ENCODE measurements at regions not wholly inside any gene's neighbourhood (a gene's known extent, or its start where the extent isn't known, plus 50 kb on each side); places are given as distances from the start of the nearest gene placed in this dataset.
A peak's percentile ranks its signal among the peaks of the same experiment; 100 is the strongest.

GRCh38 chr1:228937851-228938536, 202.7 kb downstream of the RHOU start:
- Histone ChIP-seq H3K4me3 (peak overlapping the region in 1 of 10 experiments; percentile 7; a peak in 2 of 20 replicates), H3K36me3 (no peaks in the 10 kb centered on the region), H3K9ac (peak overlapping the region in 10 of 11 experiments; percentile 27 to 66 (median 54); a peak in 19 of 22 replicates), H3K27ac (peak overlapping the region; percentile 9 to 77 (median 55); a peak in 18 of 22 replicates), H3K9me3 (replicated peaks in 1 of 11) (no peaks in the 10 kb centered on the region), H3K4me2 (peak overlapping the region; percentile 73 to 91 (median 82)), H4K20me1 (no peaks in the 10 kb centered on the region; a peak in 1 of 22 replicates), H3K4me1 (peaks cover 35 to 75% (median 49%) of the 10 kb centered on the region in 10 experiments), H3K27me3 (no peaks in the 10 kb centered on the region)
- no peak for TF ChIP-seq Cebpa-rat (IDR thresholded peaks at IDR 0.05)

- no peaks in the 10 kb centered on the region; a peak in 1 of 22 replicates for H4K20me1 ChIP-seq
- peaks cover 35 to 75% (median 49%) of the 10 kb centered on the region in 10 experiments for H3K4me1 ChIP-seq
- peak overlapping the region; percentile 6 to 77 (median 55); a peak in 18 of 22 replicates for H3K27ac ChIP-seq
- no peaks in the 10 kb centered on the region for H3K27me3 ChIP-seq
- peak overlapping the region in 10 of 11 experiments; percentile 27 to 66 (median 54); a peak in 19 of 22 replicates for H3K9ac ChIP-seq
- no peaks in the 10 kb centered on the region for H3K36me3 ChIP-seq
- H3K4me2 ChIP-seq: peak overlapping the region; percentile 73 to 91 (median 82)
- TF ChIP-seq Cebpa-rat (IDR thresholded peaks at IDR 0.05): no peak
- peak overlapping the region in 1 of 10 experiments; percentile 7; a peak in 2 of 20 replicates for H3K4me3 ChIP-seq
- no peaks in the 10 kb centered on the region for H3K9me3 ChIP-seq (replicated peaks in 1 of 11)
These were observed 203.2 kb downstream of the RHOU start for GRCh38 chr1:228938537-228938901.

GRCh38 chr1:228939001-228939691, 203.9 kb downstream of the RHOU start:
- peak overlapping the region in 3 of 11 experiments; percentile 27 to 66 (median 58); a peak in 6 of 22 replicates for H3K9ac ChIP-seq

GRCh38 chr1:228939881-228940392, 204.7 kb downstream of the RHOU start:
- Histone ChIP-seq H3K27ac (peak overlapping the region in 3 of 11 experiments; percentile 71 to 77 (median 75); a peak in 6 of 22 replicates), H3K4me2 (peak overlapping the region in 5 of 11 experiments; percentile 67 to 91 (median 82); a peak in 9 of 22 replicates), H3K4me3 (no peak overlapping the region), H3K9ac (no peak overlapping the region), H4K20me1 (no peaks in the 10 kb centered on the region), H3K4me1 (peaks cover 35 to 83% (median 49%) of the 10 kb centered on the region in 10 experiments), H3K9me3 (replicated peaks in 1 of 11) (no peaks in the 10 kb centered on the region), H3K36me3 (no peaks in the 10 kb centered on the region), H3K27me3 (no peaks in the 10 kb centered on the region)
- no peak for TF ChIP-seq Cebpa-rat (IDR thresholded peaks at IDR 0.05)

More at GRCh38 chr1:228939001-228939691, 203.9 kb downstream of the RHOU start:
- peak overlapping the region in 5 of 11 experiments; percentile 69 to 77 (median 71); a peak in 9 of 22 replicates for H3K27ac ChIP-seq
- no peaks in the 10 kb centered on the region for H3K36me3 ChIP-seq
- TF ChIP-seq Cebpa-rat (IDR thresholded peaks at IDR 0.05): no peak
- peak overlapping the region; percentile 73 to 91 (median 82) for H3K4me2 ChIP-seq
- H3K4me3 ChIP-seq: no peak overlapping the region
- H4K20me1 ChIP-seq: no peaks in the 10 kb centered on the region; a peak in 1 of 22 replicates
- no peaks in the 10 kb centered on the region for H3K9me3 ChIP-seq (replicated peaks in 1 of 11)
- peaks cover 35 to 75% (median 49%) of the 10 kb centered on the region in 10 experiments for H3K4me1 ChIP-seq
- no peaks in the 10 kb centered on the region for H3K27me3 ChIP-seq

GRCh38 chr1:228940526-228940925, 205.2 kb downstream of the RHOU start:
- Histone ChIP-seq H3K36me3 (no peaks in the 10 kb centered on the region), H3K4me3 (no peak overlapping the region), H3K9ac (peak overlapping the region in 1 of 11 experiments; percentile 23; a peak in 1 of 22 replicates), H3K9me3 (replicated peaks in 1 of 11) (no peaks in the 10 kb centered on the region), H4K20me1 (no peaks in the 10 kb centered on the region), H3K4me2 (peak overlapping the region in 5 of 11 experiments; percentile 54 to 89 (median 73); a peak in 10 of 22 replicates), H3K27ac (peak overlapping the region in 4 of 11 experiments; percentile 17 to 77 (median 56); a peak in 7 of 22 replicates), H3K27me3 (no peaks in the 10 kb centered on the region), H3K4me1 (peaks cover 35 to 83% (median 49%) of the 10 kb centered on the region in 10 experiments)
- TF ChIP-seq Cebpa-rat (IDR thresholded peaks at IDR 0.05): no peak

GRCh38 chr1:228940926-228941325, 205.6 kb downstream of the RHOU start:
- H3K36me3 ChIP-seq: no peaks in the 10 kb centered on the region
- H3K4me3 ChIP-seq: no peak overlapping the region
- peak overlapping the region in 4 of 11 experiments; percentile 17 to 77 (median 56); a peak in 7 of 22 replicates for H3K27ac ChIP-seq
- peaks cover 33 to 79% (median 45%) of the 10 kb centered on the region in 10 experiments for H3K4me1 ChIP-seq
- H3K9me3 ChIP-seq (replicated peaks in 1 of 11): no peaks in the 10 kb centered on the region
- peak overlapping the region in 5 of 11 experiments; percentile 54 to 89 (median 73); a peak in 10 of 22 replicates for H3K4me2 ChIP-seq
- H3K9ac ChIP-seq: peak overlapping the region in 1 of 11 experiments; percentile 23; a peak in 1 of 22 replicates
- no peaks in the 10 kb centered on the region for H3K27me3 ChIP-seq
- TF ChIP-seq Cebpa-rat (IDR thresholded peaks at IDR 0.05): no peak
- no peaks in the 10 kb centered on the region for H4K20me1 ChIP-seq

- no peaks in the 10 kb centered on the region for H4K20me1 ChIP-seq
- peak overlapping the region in 5 of 11 experiments; percentile 54 to 89 (median 73); a peak in 10 of 22 replicates for H3K4me2 ChIP-seq
- H3K27ac ChIP-seq: 0 out of 22 replicates have a peak overlapping the region, but pooled peaks of 1 of the 11 experiments have one; percentile 77
- H3K9me3 ChIP-seq (replicated peaks in 1 of 11): no peaks in the 10 kb centered on the region
- no peak overlapping the region for H3K4me3 ChIP-seq
- no peaks in the 10 kb centered on the region for H3K36me3 ChIP-seq
- H3K4me1 ChIP-seq: peaks cover 26 to 71% (median 38%) of the 10 kb centered on the region in 10 experiments
- no peak for TF ChIP-seq Cebpa-rat (IDR thresholded peaks at IDR 0.05)
- H3K27me3 ChIP-seq: no peaks in the 10 kb centered on the region
- no peak overlapping the region for H3K9ac ChIP-seq
These were observed 206.4 kb downstream of the RHOU start for GRCh38 chr1:228941666-228942065.

GRCh38 chr1:228943436-228943835, 208.2 kb downstream of the RHOU start:
- H4K20me1 ChIP-seq: no peaks in the 10 kb centered on the region
- peaks cover 8 to 54% (median 20%) of the 10 kb centered on the region in 10 experiments for H3K4me1 ChIP-seq
- H3K4me2 ChIP-seq: no peak overlapping the region
- no peaks in the 10 kb centered on the region for H3K9me3 ChIP-seq (replicated peaks in 1 of 11)
- no peak overlapping the region for H3K9ac ChIP-seq
- H3K27ac ChIP-seq: no peak overlapping the region
- H3K27me3 ChIP-seq: no peaks in the 10 kb centered on the region
- H3K4me3 ChIP-seq: no peak overlapping the region
- no peak for TF ChIP-seq Cebpa-rat (IDR thresholded peaks at IDR 0.05)
- H3K36me3 ChIP-seq: no peaks in the 10 kb centered on the region
